NCI-H2107 treated with DMSO at 0.1 percent for 48 hours (cell line): ENCODE measurements at regions not wholly inside any gene's neighbourhood (a gene's known extent, or its start where the extent isn't known, plus 50 kb on each side); places are given as distances from the start of the nearest gene placed in this dataset.
"Not testable (repeated sequence)": the region's sequence is repeated elsewhere in the genome, so short reads cannot be mapped to it uniquely, and the experiment has no call there.

ENCODE experiments used
- DNase-seq: peaks from one replicate; lab custom pipeline; 2025; ENCODE audit not compliant: unreplicated experiment; lab: John Stamatoyannopoulos, UW

DNA sequence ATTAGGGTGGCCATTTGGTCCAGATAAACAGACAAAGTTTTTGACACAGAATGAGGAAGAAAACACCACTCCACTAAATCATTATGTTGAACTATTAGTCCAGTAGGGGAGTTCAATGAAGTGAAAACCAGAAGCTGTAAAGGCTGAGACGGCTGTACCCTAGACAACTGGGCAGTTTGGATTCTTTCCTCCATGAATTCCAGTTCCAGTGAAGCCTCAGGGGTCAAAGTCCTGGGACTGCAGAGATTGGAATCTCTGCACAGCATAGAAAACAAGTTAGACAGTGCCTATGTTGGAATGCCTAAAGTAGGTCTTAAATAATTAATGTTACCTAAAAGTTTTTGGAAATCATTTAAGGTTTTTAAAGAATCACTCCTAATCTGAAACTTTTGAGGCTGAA is 86.5 kb upstream of the PGR start:
- DNase-seq, result not testable (repeated sequence)

DNA sequence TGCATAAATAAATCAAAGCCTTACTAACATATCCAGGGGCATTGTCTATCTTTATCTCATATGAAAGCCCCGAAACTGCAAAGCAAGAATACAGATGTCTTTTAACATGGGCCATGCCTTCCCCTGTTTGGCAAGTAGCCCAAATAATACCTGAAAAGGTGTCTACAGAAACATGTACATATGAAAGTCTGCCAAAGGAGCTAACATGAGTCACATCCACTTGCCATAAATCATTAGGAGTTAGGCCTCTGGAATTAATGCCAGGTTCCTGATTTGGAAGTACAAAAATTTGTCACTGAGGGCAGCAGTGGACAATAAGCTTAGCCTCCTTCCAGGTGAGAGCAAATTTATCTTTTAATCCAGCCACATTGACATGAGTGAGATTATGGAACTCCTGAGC is 85.5 kb upstream of the PGR start:
- DNase-seq, result no peak

DNA sequence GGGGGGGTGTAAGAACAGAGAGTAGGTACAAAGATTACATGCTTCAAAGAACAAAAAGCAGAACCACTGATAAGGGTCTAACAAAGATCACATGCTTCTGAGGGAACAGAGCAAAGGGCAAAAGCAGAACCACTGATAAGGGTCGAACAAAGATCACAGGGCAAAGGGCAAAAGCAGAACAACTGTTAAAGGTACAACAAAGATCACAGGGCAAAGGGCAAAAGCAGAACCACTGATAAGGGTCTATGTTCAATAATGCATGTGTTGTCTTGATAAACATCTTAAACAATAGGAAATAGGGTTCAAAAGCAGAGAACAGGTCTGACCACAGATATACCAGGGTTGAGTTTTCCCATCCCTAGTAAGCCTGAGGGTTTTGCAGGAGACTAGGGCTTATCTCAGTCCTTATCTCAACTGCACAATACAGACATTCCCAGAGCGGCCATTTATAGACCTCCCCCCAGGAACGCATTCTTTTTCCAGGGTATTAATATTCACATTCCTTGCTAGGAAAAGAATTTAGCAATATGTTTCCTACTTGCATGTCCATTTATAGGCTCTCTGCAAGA is 81.9 kb upstream of the PGR start:
- no peak for DNase-seq

DNA sequence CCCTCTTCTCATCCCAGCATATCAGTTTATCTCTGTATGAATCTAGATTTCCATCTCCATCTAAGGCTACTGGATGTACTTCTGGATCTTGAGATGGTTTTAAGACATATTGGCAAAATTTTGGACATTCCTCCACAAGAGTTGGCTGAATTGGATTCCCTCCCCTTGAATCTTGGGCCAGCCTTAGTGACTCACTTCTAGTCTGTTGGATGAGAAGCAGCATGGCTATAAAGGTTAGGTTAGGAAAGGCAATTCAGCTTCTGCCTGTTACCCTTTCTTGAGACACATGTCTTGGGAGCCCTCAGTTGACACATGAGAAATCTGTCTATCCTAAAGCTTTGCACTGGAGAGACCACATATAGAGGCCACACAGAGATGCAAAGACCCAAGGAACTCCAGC is 73.0 kb upstream of the PGR start:
- no peak for DNase-seq

DNA sequence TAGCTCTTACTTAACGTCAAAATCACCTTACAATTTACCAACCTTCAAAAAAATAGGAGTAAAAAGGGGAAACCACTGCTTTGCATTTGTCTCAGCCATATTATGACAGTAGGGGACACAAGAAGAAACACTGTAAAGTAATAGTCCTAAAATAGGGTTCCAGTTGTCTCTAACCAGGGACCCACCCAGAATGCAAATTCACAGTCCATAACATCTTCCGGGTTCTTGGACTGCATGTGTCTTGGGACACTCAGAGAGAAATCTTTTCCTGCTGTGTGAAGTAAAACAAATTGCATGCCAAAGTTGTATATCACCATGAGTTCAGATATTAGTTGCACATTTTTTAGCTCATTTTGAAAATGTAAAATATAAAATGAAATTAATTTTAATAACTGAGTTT is 69.8 kb upstream of the PGR start:
- no peak for DNase-seq

DNA sequence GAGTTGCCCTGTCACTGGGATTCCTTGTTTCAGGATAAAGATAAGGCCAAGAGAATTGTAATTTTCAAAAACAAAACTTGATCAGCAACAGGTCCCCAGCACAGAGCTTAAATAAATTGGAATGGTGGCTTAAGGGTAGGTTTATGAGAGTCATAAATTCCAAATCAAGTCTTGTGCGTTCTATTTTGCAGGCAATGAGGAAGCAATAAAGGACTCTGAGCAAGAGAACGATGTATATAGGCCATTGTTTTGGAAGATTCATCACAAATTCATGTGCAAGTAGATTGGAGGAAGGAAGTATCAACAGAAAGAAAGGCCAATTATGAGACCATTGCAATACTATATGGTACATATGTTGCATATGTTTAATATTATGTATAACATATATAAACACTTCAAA is 65.7 kb upstream of the PGR start:
- DNase-seq, result no peak

DNA sequence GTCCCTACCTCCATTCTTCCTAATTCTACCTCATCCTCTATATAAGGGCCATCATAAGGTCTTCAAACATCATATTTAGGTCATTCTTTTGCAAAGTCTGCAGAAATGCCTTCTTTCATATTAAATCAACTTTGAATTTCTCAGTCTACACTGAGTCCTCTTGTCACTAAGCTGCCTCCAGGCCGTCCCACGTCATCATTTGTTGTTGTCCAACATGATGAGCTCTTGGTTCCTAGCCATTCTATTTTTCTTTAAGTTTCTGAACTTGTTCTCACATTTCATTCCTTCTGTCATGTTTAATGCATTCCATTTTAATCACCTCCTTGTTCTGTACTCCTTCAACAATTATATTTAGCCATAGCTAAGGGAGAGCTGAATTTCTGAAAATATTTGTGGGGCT is 59.2 kb upstream of the PGR start:
- DNase-seq, result no peak

DNA sequence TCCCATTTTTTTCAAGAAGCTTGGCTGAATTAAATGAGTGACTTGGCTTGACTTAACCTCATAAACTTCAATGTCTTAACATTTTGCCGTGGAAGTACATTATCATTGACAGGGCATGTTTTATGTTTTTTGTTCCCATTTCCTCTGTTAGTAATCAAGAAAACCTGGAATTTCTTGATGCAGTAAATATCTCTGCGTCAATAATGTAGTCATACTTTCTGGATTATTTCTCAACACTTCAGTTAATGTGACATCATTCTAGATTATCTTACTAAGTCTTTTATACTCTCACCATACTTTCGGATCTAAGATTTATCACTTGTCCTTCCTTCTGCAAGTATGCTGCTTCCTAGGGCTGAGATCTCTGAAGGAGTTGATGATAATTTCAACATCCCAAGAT is 58.6 kb upstream of the PGR start:
- no peak for DNase-seq

DNA sequence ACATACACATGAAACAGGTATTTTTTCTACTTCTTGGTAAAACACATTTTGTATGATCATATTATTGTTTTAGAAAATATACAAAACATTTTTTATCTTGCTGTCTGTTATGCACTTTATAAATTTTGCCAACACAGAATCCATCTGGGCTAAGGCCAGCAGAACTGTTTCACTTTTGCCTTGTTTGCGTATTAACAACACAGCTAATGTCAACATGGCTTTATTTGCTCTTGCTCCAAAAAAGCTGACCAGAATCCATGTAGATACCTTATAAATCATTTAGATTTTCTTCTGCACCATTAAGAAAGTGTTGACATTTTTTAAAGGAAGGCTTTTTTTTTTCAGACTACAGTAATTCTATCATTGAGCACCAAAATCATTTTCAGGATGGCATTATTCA is 58.1 kb upstream of the PGR start:
- no peak for DNase-seq

DNA sequence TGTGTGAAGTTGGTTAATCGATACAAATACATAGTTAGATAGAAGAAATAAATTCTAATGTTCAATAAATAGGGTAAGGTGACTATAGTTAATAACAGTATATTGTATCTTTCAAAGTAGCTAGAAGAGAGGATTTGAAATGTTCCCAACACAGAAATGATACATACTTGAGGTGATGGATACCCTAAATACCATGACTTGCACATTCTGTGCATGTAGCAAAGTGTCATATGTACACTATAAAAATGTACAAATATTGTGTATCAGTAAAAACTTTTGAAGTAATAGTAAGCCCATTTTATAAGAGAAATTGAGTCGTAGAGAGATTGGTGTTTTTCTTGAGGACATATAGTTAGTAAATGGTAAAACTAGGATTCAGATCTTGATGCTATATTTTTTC is 56.4 kb upstream of the PGR start:
- DNase-seq, result no peak

DNA sequence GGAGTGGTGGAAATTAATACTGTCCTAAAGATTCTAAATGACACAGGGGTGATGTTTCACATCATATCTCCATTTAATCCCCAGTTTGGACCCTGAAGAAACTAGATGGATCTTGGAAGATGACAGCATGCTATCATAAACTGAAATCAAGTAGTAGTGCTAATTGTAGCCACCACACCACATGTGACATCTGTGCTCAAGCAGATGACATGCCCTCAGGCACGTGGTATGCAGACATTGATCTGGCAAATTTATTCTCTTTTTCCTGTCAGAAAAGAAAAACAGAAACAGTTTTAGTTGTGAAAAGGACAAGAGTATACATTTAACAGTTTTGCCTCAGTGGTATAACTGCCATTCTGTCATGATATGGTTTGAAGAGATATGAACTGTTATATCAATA is 52.9 kb upstream of the PGR start:
- no peak for DNase-seq

DNA sequence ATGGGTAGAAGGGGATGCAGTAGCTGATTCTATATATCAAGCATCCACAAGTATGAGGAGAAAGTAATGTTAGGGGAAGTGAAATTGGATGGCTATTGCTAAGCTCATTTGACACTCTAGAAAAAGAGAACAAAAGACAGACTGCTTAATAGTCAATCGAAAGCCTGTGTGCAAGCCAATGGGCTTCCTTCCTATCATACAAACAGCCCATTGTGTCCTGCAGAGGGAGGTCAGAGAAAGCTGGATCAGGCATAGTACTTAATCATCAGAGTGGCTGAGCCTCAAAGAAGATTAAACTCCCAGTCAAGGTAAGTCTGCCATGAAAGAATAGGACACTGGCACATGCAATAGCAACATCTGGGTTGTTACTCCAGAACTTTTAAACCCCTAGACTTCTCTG is 50.9 kb upstream of the PGR start:
- no peak for DNase-seq
